Neuronal stem cell (in vitro differentiated cells): ENCODE measurements at regions not wholly inside any gene's neighbourhood (a gene's known extent, or its start where the extent isn't known, plus 50 kb on each side); places are given as distances from the start of the nearest gene placed in this dataset.

Experiments used
- DNase-seq: peaks from one replicate; pipeline ENCODE4 v3.0.0-alpha.2; 2013; ENCODE audit warnings: low spot score
- H2AFZ ChIP-seq: one replicate; pipeline ENCODE4 v1.6.1; 2013; ENCODE audit warnings: mild to moderate bottlenecking, low read length, inconsistent platforms
- H2AK5ac ChIP-seq: 2 replicates; pipeline ENCODE4 v1.6.1; 2013; ENCODE audit warnings: low read depth, mild to moderate bottlenecking, inconsistent platforms, low read length, moderate library complexity, mixed read lengths
- H2BK120ac ChIP-seq: 2 replicates; pipeline ENCODE4 v1.6.1; 2013; ENCODE audit warnings: low read depth, mild to moderate bottlenecking, inconsistent platforms, low read length, moderate library complexity, mixed read lengths
- H2BK12ac ChIP-seq: one replicate; pipeline ENCODE4 v1.6.1; 2013; ENCODE audit warnings: low read length, inconsistent platforms
- H2BK15ac ChIP-seq: 2 replicates; pipeline ENCODE4 v1.6.1; 2013; ENCODE audit warnings: mild to moderate bottlenecking, low read length, inconsistent platforms, mixed read lengths
- H2BK5ac ChIP-seq: one replicate; pipeline ENCODE4 v1.6.1; 2013; ENCODE audit warnings: inconsistent platforms, mild to moderate bottlenecking, low read length, moderate library complexity
- H3K14ac ChIP-seq: one replicate; pipeline ENCODE4 v1.6.1; 2013; ENCODE audit warnings: low read length, inconsistent platforms
- H3K18ac ChIP-seq: 2 replicates; pipeline ENCODE4 v1.6.1; 2013; ENCODE audit warnings: low read length, inconsistent platforms
- H3K23ac ChIP-seq: 2 replicates; pipeline ENCODE4 v1.6.1; 2013; ENCODE audit warnings: low read depth, mild to moderate bottlenecking, mixed read lengths, low read length, inconsistent platforms; ENCODE audit not compliant: poor library complexity
- H3K27ac ChIP-seq: replicated peaks from 3 replicates; pipeline ENCODE4 v1.5.1; 2013; ENCODE audit warnings: low read length, inconsistent platforms
- H3K27me3 ChIP-seq, 3 experiments: 2 replicates each; pipeline ENCODE4 v1.6.1; 2013; ENCODE audit warnings: low read length in 3 of 3, mild to moderate bottlenecking in 2 of 3, inconsistent platforms in 1 of 3, low read depth in 1 of 3, mixed read lengths in 1 of 3, moderate library complexity in 1 of 3; ENCODE audit not compliant: control insufficient read depth in 3 of 3, insufficient read depth in 3 of 3
- H3K36me3 ChIP-seq, 2 donors: replicated peaks in 1 of 2; 2 replicates each; pipeline ENCODE4 v1.6.1; 2013; ENCODE audit warnings: low read length in 2 of 2; ENCODE audit not compliant: control insufficient read depth in 2 of 2, insufficient read depth in 2 of 2
- H3K4ac ChIP-seq: 2 replicates; pipeline ENCODE4 v1.6.1; 2013; ENCODE audit warnings: inconsistent platforms, mild to moderate bottlenecking, low read length, moderate library complexity
- H3K4me1 ChIP-seq, 2 donors: 1 replicate in 1 of 2; 2 replicates in 1 of 2; pipeline ENCODE4 v1.6.1; 2013; ENCODE audit warnings: low read length in 2 of 2, low read depth in 1 of 2; ENCODE audit not compliant: control insufficient read depth in 2 of 2, insufficient read depth in 1 of 2
- H3K4me2 ChIP-seq: one replicate; pipeline ENCODE4 v1.6.1; 2013; ENCODE audit warnings: mild to moderate bottlenecking, low read length, inconsistent platforms; ENCODE audit not compliant: insufficient read depth, poor library complexity, severe bottlenecking
- H3K4me3 ChIP-seq, 2 donors: 2 replicates each; pipeline ENCODE4 v1.5.1; 2013; ENCODE audit warnings: low read length in 2 of 2, mild to moderate bottlenecking in 2 of 2, inconsistent platforms in 1 of 2, moderate library complexity in 1 of 2
- H3K79me1 ChIP-seq: one replicate; pipeline ENCODE4 v1.6.1; 2013; ENCODE audit warnings: low read depth, mild to moderate bottlenecking, inconsistent platforms, low read length, moderate library complexity
- H3K9ac ChIP-seq: one replicate; pipeline ENCODE4 v1.6.1; 2013; ENCODE audit warnings: mild to moderate bottlenecking, low read depth, low read length, inconsistent platforms; ENCODE audit not compliant: poor library complexity
- H3K9me3 ChIP-seq, 2 donors: replicated peaks in 1 of 2; 2 replicates each; pipeline versions ENCODE3 to v1.6.1; 2013; ENCODE audit warnings: low read length in 2 of 2, mild to moderate bottlenecking in 2 of 2, inconsistent platforms in 1 of 2, low read depth in 1 of 2, mixed read lengths in 1 of 2, moderate library complexity in 1 of 2; ENCODE audit not compliant: control insufficient read depth in 2 of 2, insufficient read depth in 1 of 2
- H4K8ac ChIP-seq: one replicate; pipeline ENCODE4 v1.6.1; 2013; ENCODE audit warnings: low read depth, mild to moderate bottlenecking, inconsistent platforms, low read length, moderate library complexity
- H4K91ac ChIP-seq: one replicate; pipeline ENCODE4 v1.6.1; 2013; ENCODE audit warnings: low read length, low read depth, mild to moderate bottlenecking, inconsistent platforms; ENCODE audit not compliant: poor library complexity
- WGBS, 2 donors: extraction: QIAGEN DNeasy Blood & Tissue Kit; methylation state at CpG; one replicate each; pipeline ENCODE4 v1.1.7; 2013; ENCODE audit warnings: missing lambda C conversion rate in 2 of 2, mixed read lengths in 1 of 2; ENCODE audit not compliant: insufficient read length in 2 of 2, insufficient replicate concordance in 1 of 2; ENCODE audit errors: extremely low coverage in 2 of 2; 5-methylcytosine and 5-hydroxymethylcytosine counted together

- no peaks in the 10 kb centered on the region for H3K36me3 ChIP-seq
- no peak overlapping the region for H3K18ac ChIP-seq
- no peak overlapping the region for H3K4me3 ChIP-seq
- H3K9me3 ChIP-seq: no peaks in the 10 kb centered on the region
- no peak overlapping the region for H2BK5ac ChIP-seq
- no peak overlapping the region for H4K91ac ChIP-seq
- H3K14ac ChIP-seq: no peak overlapping the region
- no peak overlapping the region for H3K9ac ChIP-seq
- no CpG with 5 or more reads among the region's 2 CpGs for WGBS, 2 donors
- no peak overlapping the region for H2AK5ac ChIP-seq
- H3K27ac ChIP-seq: no peak overlapping the region
- H4K8ac ChIP-seq: no peak overlapping the region
- no peak for DNase-seq
- no peak overlapping the region for H2BK15ac ChIP-seq
- no peak overlapping the region for H3K4me2 ChIP-seq
- no peak overlapping the region for H2BK120ac ChIP-seq
- H2AFZ ChIP-seq: no peak overlapping the region
- no peak overlapping the region for H2BK12ac ChIP-seq
- peaks cover 0 to 12% of the 10 kb centered on the region in 2 donors for H3K4me1 ChIP-seq
- no peaks in the 10 kb centered on the region for H3K27me3 ChIP-seq
- H3K23ac ChIP-seq: no peak overlapping the region
- H3K79me1 ChIP-seq: no peaks in the 10 kb centered on the region
- H3K4ac ChIP-seq: no peak overlapping the region
Measured at GRCh38 chr15:85906640-85907039, 111.9 kb upstream of the KLHL25 start.

GRCh38 chr15:85910834-85911233, 116.1 kb upstream of the KLHL25 start:
- Histone ChIP-seq H2BK120ac (no peak overlapping the region), H2AFZ (no peak overlapping the region), H2BK15ac (no peak overlapping the region), H2AK5ac (no peak overlapping the region), H3K79me1 (no peaks in the 10 kb centered on the region), H3K4me3 (no peak overlapping the region), H3K18ac (no peak overlapping the region), H2BK5ac (no peak overlapping the region), H3K4ac (no peak overlapping the region), H3K14ac (no peak overlapping the region), H4K8ac (no peak overlapping the region), H3K9me3 (no peaks in the 10 kb centered on the region), H4K91ac (no peak overlapping the region), H3K27ac (no peak overlapping the region), H3K4me1 (peaks cover 0 to 8% of the 10 kb centered on the region in 2 donors), H2BK12ac (no peak overlapping the region), H3K36me3 (no peaks in the 10 kb centered on the region), H3K23ac (no peak overlapping the region), H3K9ac (no peak overlapping the region), H3K4me2 (no peak overlapping the region), H3K27me3 (no peaks in the 10 kb centered on the region)
- WGBS, 2 donors: no CpG with 5 or more reads among the region's 5 CpGs
- DNase-seq: no peak

- H4K8ac ChIP-seq: no peak overlapping the region
Measured at GRCh38 chr15:85913461-85913860, 118.7 kb upstream of the KLHL25 start.

GRCh38 chr15:85920956-85921355, 126.2 kb upstream of the KLHL25 start:
- no peak overlapping the region for H2BK12ac ChIP-seq
- H2AK5ac ChIP-seq: no peak overlapping the region
- no peak overlapping the region for H2AFZ ChIP-seq
- H3K79me1 ChIP-seq: no peaks in the 10 kb centered on the region
- H3K4me2 ChIP-seq: no peak overlapping the region
- no peak overlapping the region for H3K18ac ChIP-seq
- H3K23ac ChIP-seq: no peak overlapping the region
- peaks cover 0 to 3% of the 10 kb centered on the region in 2 donors for H3K4me1 ChIP-seq
- no peak overlapping the region for H2BK120ac ChIP-seq
- H3K9ac ChIP-seq: no peak overlapping the region
- no peak overlapping the region for H2BK15ac ChIP-seq
- DNase-seq: no peak
- no peak overlapping the region for H3K4ac ChIP-seq
- no peak overlapping the region for H4K91ac ChIP-seq
- no peak overlapping the region for H2BK5ac ChIP-seq
- H4K8ac ChIP-seq: no peak overlapping the region
- H3K9me3 ChIP-seq: no peaks in the 10 kb centered on the region
- no peaks in the 10 kb centered on the region for H3K27me3 ChIP-seq
- H3K4me3 ChIP-seq: no peak overlapping the region
- WGBS, 2 donors: no CpG with 5 or more reads among the region's 5 CpGs
- no peak overlapping the region for H3K27ac ChIP-seq
- H3K14ac ChIP-seq: no peak overlapping the region
- no peaks in the 10 kb centered on the region for H3K36me3 ChIP-seq

More at GRCh38 chr15:85913461-85913860, 118.7 kb upstream of the KLHL25 start:
- no CpG with 5 or more reads among the region's 2 CpGs for WGBS, 2 donors
- no peak overlapping the region for H3K4me2 ChIP-seq
- H3K4me3 ChIP-seq: no peak overlapping the region
- H3K4ac ChIP-seq: no peak overlapping the region
- H2AK5ac ChIP-seq: no peak overlapping the region
- no peak overlapping the region for H2BK12ac ChIP-seq
- H3K79me1 ChIP-seq: no peaks in the 10 kb centered on the region
- no peak overlapping the region for H3K9ac ChIP-seq
- no peak overlapping the region for H3K18ac ChIP-seq
- H3K36me3 ChIP-seq: no peaks in the 10 kb centered on the region
- H2AFZ ChIP-seq: no peak overlapping the region
- DNase-seq: no peak
- H3K14ac ChIP-seq: no peak overlapping the region
- H3K9me3 ChIP-seq: no peaks in the 10 kb centered on the region
- no peak overlapping the region for H2BK15ac ChIP-seq
- H4K91ac ChIP-seq: no peak overlapping the region
- H3K27ac ChIP-seq: no peak overlapping the region
- no peak overlapping the region for H2BK120ac ChIP-seq
- no peaks in the 10 kb centered on the region for H3K27me3 ChIP-seq
- H3K4me1 ChIP-seq: peaks cover 0 to 2% of the 10 kb centered on the region in 2 donors
- no peak overlapping the region for H2BK5ac ChIP-seq
- H3K23ac ChIP-seq: no peak overlapping the region
